Choroid plexus epithelial cell (primary cell): ENCODE measurements at regions not wholly inside any gene's neighbourhood (a gene's known extent, or its start where the extent isn't known, plus 50 kb on each side); places are given as distances from the start of the nearest gene placed in this dataset.
A peak's percentile ranks its signal among the peaks of the same experiment; 100 is the strongest.

Experiments used
- DNase-seq: peaks from one replicate; pipeline ENCODE4 v3.0.0-alpha.2; 2010; ENCODE audit warnings: low read depth
- H3K4me3 ChIP-seq: 2 replicates; pipeline ENCODE4 v1.5.1; 2011; ENCODE audit warnings: low read depth, mild to moderate bottlenecking, control low read depth, low read length, moderate library complexity
- TF ChIP-seq, protein P1 (sequence below): conservative IDR thresholded peaks from 2 replicates; pipeline ENCODE4 v1.5.1; 2011; ENCODE audit warnings: low read depth, mild to moderate bottlenecking, control low read depth, inconsistent platforms, low read length, moderate library complexity

DNA sequence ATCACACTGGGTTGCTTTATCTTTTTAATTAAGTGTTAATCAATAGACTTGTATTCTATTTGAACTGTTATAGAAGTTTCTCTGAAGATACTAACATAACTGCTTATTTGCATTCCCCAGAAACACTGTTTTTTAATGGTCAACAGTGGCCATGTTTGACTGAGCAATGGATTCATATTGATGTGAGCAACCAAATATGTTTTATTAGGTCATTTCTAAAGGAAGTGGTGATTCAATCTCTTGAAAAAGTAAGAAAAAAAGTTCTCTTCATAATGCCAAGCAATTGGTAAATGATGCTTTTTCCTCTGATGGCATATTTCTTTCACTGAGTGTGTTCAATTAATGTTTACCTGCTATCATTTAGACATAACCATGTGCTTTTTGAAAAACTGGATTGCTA, 593.0 kb upstream of the CITED2 start:
- DNase-seq: peak; percentile 41
- H3K4me3 ChIP-seq: no peak overlapping the region
- TF ChIP-seq, protein P1, sequence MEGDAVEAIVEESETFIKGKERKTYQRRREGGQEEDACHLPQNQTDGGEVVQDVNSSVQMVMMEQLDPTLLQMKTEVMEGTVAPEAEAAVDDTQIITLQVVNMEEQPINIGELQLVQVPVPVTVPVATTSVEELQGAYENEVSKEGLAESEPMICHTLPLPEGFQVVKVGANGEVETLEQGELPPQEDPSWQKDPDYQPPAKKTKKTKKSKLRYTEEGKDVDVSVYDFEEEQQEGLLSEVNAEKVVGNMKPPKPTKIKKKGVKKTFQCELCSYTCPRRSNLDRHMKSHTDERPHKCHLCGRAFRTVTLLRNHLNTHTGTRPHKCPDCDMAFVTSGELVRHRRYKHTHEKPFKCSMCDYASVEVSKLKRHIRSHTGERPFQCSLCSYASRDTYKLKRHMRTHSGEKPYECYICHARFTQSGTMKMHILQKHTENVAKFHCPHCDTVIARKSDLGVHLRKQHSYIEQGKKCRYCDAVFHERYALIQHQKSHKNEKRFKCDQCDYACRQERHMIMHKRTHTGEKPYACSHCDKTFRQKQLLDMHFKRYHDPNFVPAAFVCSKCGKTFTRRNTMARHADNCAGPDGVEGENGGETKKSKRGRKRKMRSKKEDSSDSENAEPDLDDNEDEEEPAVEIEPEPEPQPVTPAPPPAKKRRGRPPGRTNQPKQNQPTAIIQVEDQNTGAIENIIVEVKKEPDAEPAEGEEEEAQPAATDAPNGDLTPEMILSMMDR: no peak

- H3K4me3 ChIP-seq: no peak overlapping the region
- DNase-seq: peak; percentile 80
- TF ChIP-seq, protein P1: no peak
Measured at GRCh38 chr6:139965393-139965792, 590.9 kb upstream of the CITED2 start.

- TF ChIP-seq, protein P1: no peak
- no peak for DNase-seq
- no peak overlapping the region for H3K4me3 ChIP-seq
Measured at GRCh38 chr6:139964737-139965136, 590.3 kb upstream of the CITED2 start.

DNA sequence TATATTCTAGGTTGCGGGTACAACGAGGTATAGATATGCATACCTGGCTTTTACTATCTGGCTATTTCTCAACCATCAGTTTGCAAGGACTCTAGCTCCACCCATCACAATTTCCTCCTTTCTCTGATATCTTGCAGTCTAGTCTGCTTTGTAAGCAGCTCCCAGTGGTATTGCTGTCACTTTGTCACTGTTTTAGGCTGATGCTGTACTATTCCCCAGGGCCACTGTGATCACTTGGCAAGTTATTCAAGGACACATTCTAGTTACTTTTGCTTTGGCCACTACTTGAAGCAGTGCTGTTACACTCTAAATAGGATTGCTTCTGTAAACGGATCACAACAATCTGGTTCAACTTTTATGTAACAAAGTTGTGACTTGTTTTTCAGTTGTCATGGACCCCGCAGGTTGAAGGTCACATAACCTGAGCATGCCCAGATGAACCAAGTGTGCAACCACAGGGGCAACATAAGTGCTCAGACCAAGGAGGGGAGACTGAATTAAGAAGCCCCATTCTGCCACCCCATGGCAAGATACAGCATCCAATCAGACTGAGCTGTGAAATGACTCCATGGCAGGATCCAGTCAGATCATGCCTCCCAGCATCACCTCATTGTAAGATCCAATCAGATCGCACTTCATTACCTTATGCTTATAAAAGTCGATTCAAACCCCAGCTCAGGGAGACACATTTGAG, 588.4 kb upstream of the CITED2 start:
- H3K4me3 ChIP-seq: no peak overlapping the region
- TF ChIP-seq, protein P1: no peak
- DNase-seq: no peak

DNA sequence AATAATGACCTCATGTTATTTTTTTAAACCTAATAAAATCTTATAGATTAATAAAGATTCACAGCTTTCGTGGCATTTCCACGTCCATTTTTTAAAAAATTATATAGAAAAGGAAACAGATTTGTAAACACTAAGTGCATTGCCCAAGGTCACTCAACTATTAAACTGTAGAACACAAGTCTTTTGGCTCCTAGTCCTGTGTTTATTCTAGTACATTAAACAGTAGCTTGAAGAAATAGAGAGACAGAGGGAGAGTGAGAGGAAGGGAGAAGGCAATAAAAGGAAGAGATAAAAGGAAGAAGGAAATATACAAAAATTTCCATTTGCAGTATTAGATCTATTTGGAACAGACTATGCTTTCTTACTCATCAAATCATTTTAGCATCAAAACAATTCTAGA, 586.7 kb upstream of the CITED2 start:
- DNase-seq: no peak
- TF ChIP-seq, protein P1: no peak
- no peak overlapping the region for H3K4me3 ChIP-seq

DNA sequence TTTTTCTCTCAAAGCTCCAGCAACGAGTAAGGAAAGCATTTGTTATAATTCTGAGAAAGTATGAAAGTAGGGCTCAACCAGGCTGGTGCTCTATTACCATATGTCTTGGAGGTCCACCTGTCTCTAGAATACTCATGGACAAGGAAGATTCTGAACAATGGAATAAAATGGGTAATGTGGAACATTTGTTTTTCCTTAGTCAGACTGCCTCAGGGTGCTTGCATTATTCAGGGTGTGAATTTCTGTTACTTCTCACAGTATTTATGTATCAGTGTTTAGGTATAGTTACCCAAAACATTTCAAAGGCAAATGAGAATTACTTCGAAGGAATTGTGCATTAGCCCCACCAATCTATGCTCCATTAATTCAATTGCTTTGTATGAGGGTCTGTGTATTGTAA, 586.2 kb upstream of the CITED2 start:
- TF ChIP-seq, protein P1: no peak
- H3K4me3 ChIP-seq: no peak overlapping the region
- no peak for DNase-seq
